ENCODE measurements at regions not wholly inside any gene's neighbourhood (a gene's known extent, or its start where the extent isn't known, plus 50 kb on each side); places are given as distances from the start of the nearest gene placed in this dataset.

DNA sequence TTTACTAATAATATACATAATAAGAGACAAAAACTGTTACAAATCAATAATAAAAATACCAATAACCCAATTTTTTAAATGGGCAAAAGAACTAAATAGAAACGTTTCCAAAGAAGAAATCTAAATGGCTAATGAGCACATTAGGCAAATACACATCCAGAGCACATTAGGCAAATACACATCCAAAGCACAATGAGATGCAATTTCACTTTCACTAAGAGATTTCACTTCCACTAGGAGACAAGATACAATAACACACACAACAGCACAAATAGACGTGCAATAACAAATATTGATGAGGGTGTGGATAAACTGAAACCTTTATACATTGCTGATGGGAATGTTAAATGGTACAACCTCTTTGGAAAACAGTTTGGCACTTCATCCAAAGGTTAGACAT, 250.7 kb downstream of the ARAP2 start:
- no peak overlapping the region for H3K27ac Mint-ChIP-seq
- intact Hi-C loops (cut with micrococcal nuclease) = no loop called here
- Histone ChIP-seq H3K9me3 (replicated peaks in 1 of 2; ENCODE audit: control insufficient read depth in 1 of 2, insufficient read depth in 1 of 2, low read length in 2 of 2) (no peaks in the 10 kb centered on the region), H4K20me1 (ENCODE audit: insufficient read depth, low read length) (no peaks in the 10 kb centered on the region), H3K4me2 (replicated peaks; ENCODE audit: extremely low read depth, low read length, poor library complexity, severe bottlenecking) (no peak overlapping the region), H3K27me3 (ENCODE audit: control insufficient read depth in 2 of 2, insufficient read depth in 2 of 2, low read length in 2 of 2) (no peaks in the 10 kb centered on the region), H3K4me3 (replicated peaks in 1 of 3; ENCODE audit: low read depth in 2 of 3, low read length in 3 of 3) (no peak overlapping the region), H3K9ac (ENCODE audit: insufficient read depth, low read length, poor library complexity, severe bottlenecking) (no peak overlapping the region), H3K36me3 (replicated peaks in 1 of 2; ENCODE audit: control insufficient read depth in 1 of 2, insufficient read depth in 2 of 2, low read length in 2 of 2) (no peaks in the 10 kb centered on the region), H2AFZ (ENCODE audit: insufficient read depth, low read depth, low read length, poor library complexity, severe bottlenecking) (no peak overlapping the region), H3K4me1 (ENCODE audit: control insufficient read depth in 1 of 2, insufficient read depth in 2 of 2, low read length in 2 of 2) (no peaks in the 10 kb centered on the region), H3K79me2 (ENCODE audit: insufficient read depth, low read length) (no peaks in the 10 kb centered on the region), H3K27ac (ENCODE audit: low read depth in 1 of 2, low read length in 2 of 2) (no peak overlapping the region)
- TF ChIP-seq, protein P1, sequence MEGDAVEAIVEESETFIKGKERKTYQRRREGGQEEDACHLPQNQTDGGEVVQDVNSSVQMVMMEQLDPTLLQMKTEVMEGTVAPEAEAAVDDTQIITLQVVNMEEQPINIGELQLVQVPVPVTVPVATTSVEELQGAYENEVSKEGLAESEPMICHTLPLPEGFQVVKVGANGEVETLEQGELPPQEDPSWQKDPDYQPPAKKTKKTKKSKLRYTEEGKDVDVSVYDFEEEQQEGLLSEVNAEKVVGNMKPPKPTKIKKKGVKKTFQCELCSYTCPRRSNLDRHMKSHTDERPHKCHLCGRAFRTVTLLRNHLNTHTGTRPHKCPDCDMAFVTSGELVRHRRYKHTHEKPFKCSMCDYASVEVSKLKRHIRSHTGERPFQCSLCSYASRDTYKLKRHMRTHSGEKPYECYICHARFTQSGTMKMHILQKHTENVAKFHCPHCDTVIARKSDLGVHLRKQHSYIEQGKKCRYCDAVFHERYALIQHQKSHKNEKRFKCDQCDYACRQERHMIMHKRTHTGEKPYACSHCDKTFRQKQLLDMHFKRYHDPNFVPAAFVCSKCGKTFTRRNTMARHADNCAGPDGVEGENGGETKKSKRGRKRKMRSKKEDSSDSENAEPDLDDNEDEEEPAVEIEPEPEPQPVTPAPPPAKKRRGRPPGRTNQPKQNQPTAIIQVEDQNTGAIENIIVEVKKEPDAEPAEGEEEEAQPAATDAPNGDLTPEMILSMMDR (IDR thresholded peaks at IDR 0.05) = no peak
- no CpG with 5 or more reads among the region's 2 CpGs for WGBS (ENCODE audit: insufficient coverage)
- H3K4me3 Mint-ChIP-seq = no peak overlapping the region
- H3K9me3 Mint-ChIP-seq = peaks cover 0 to 3% (median under 1%) of the 10 kb centered on the region in 7 donors
- no peak for DNase-seq
- H3K4me1 Mint-ChIP-seq = no peaks in the 10 kb centered on the region
- no peaks in the 10 kb centered on the region for H3K36me3 Mint-ChIP-seq
- no peaks in the 10 kb centered on the region for H3K27me3 Mint-ChIP-seq (ENCODE audit: low read depth in 3 of 3)

DNA sequence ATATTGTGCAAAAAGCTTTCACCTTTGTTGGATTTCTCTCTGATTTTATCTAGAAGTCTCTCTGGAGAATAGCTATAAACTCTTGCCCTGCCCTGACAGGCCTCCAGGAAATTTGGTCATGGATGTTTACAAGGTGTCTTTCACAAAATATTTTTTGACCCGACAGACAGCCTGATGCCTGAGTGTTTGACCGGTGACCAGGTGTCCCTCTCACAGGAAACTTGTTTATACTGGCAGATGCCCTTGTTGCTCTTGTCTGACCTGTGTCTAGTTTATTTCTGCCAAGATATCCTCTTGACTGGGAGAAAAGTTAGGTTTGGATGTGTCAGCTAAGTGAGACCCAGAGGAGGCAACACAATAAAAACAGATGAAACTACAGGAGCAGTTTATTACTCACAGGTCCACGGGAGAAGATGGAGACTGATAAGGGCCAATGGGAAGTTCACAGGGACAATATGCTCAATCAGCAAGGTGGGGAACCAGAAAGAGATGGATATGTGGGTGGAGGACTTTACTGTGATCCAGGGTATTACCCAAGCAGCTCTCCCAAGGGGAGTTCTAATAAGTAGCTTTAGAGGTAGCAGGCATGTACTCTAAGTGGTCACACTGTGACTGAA, 243.3 kb downstream of the ARAP2 start:
- no peak overlapping the region for H3K4me3 Mint-ChIP-seq
- Histone ChIP-seq H3K27ac (ENCODE audit: low read depth in 1 of 2, low read length in 2 of 2) (no peak overlapping the region), H3K9me3 (replicated peaks in 1 of 2; ENCODE audit: control insufficient read depth in 1 of 2, insufficient read depth in 1 of 2, low read length in 2 of 2) (no peaks in the 10 kb centered on the region), H3K4me3 (replicated peaks in 1 of 3; ENCODE audit: low read depth in 2 of 3, low read length in 3 of 3) (no peak overlapping the region), H3K4me1 (ENCODE audit: control insufficient read depth in 1 of 2, insufficient read depth in 2 of 2, low read length in 2 of 2) (no peaks in the 10 kb centered on the region), H4K20me1 (ENCODE audit: insufficient read depth, low read length) (no peaks in the 10 kb centered on the region), H3K27me3 (ENCODE audit: control insufficient read depth in 2 of 2, insufficient read depth in 2 of 2, low read length in 2 of 2) (no peaks in the 10 kb centered on the region), H3K36me3 (replicated peaks in 1 of 2; ENCODE audit: control insufficient read depth in 1 of 2, insufficient read depth in 2 of 2, low read length in 2 of 2) (no peaks in the 10 kb centered on the region), H3K4me2 (replicated peaks; ENCODE audit: extremely low read depth, low read length, poor library complexity, severe bottlenecking) (no peak overlapping the region), H2AFZ (ENCODE audit: insufficient read depth, low read depth, low read length, poor library complexity, severe bottlenecking) (no peak overlapping the region), H3K79me2 (ENCODE audit: insufficient read depth, low read length) (no peaks in the 10 kb centered on the region), H3K9ac (ENCODE audit: insufficient read depth, low read length, poor library complexity, severe bottlenecking) (no peak overlapping the region)
- no peak for DNase-seq
- no peak overlapping the region for H3K27ac Mint-ChIP-seq
- intact Hi-C loops (cut with micrococcal nuclease) = no loop called here
- H3K27me3 Mint-ChIP-seq (ENCODE audit: low read depth in 3 of 3) = peaks cover 0 to 1% (median 0%) of the 10 kb centered on the region in 3 donors
- H3K4me1 Mint-ChIP-seq = no peaks in the 10 kb centered on the region
- TF ChIP-seq, protein P1 (IDR thresholded peaks at IDR 0.05) = no peak
- H3K9me3 Mint-ChIP-seq = peaks cover 0 to 10% (median 3%) of the 10 kb centered on the region in 7 donors
- peaks cover 0 to 4% of the 10 kb centered on the region in 2 donors for H3K36me3 Mint-ChIP-seq
- WGBS (ENCODE audit: insufficient coverage) = 94% methylated on average over 3 of the region's 3 CpGs
